IMR-90 (cell line): ENCODE measurements at regions not wholly inside any gene's neighbourhood (a gene's known extent, or its start where the extent isn't known, plus 50 kb on each side); places are given as distances from the start of the nearest gene placed in this dataset.
A peak's percentile ranks its signal among the peaks of the same experiment; 100 is the strongest.
"Not testable (repeated sequence)": the region's sequence is repeated elsewhere in the genome, so short reads cannot be mapped to it uniquely, and the experiment has no call there.

Experiments
- ATAC-seq: fragments of 200-7000 bp; cut with Tn5 transposase; 2 replicates; pipeline ENCODE4 v1.9.1; 2020; ENCODE audit warnings: low read depth, mild to moderate bottlenecking, moderate library complexity
- BruUV-seq: library from RNA; stranded (reverse); fragments of 400-500 nt; replicated peaks from 2 replicates; lab custom pipeline; 2021; lab: Mats Ljungman, UMichigan
- CTCF ChIA-PET: fragments of 300-600 bp; formaldehyde crosslinking; extraction: SDS; loops from one replicate; lab custom pipeline; 2021; ENCODE audit warnings: antibody characterized with exemption; lab: Yijun Ruan, JAX
- POLR2A ChIA-PET: fragments of 300-600 bp; sonication (Branson Sonifier 250); formaldehyde crosslinking; loops from one replicate; lab custom pipeline; 2022; ENCODE audit warnings: antibody characterized with exemption; ENCODE audit not compliant: unreplicated experiment; lab: Charles Lee
- DNase-seq: peaks from one replicate; pipeline ENCODE4 v3.0.0; 2013
- H2AFZ ChIP-seq: replicated peaks from 2 replicates; pipeline ENCODE3; 2013; ENCODE audit warnings: low read length, mild to moderate bottlenecking; ENCODE audit not compliant: poor library complexity
- H2AK5ac ChIP-seq: 2 replicates; pipeline ENCODE4 v1.6.1; 2013; ENCODE audit warnings: low read depth, low read length, inconsistent platforms
- H2AK9ac ChIP-seq: replicated peaks from 2 replicates; pipeline ENCODE3; 2013; ENCODE audit warnings: mild to moderate bottlenecking, low read depth, low read length, moderate library complexity; ENCODE audit not compliant: poor library complexity
- H2BK120ac ChIP-seq: 2 replicates; pipeline ENCODE4 v1.6.1; 2013; ENCODE audit warnings: low read depth, low read length, inconsistent platforms
- H2BK15ac ChIP-seq: 3 replicates; pipeline ENCODE4 v1.6.1; 2013; ENCODE audit warnings: low read depth, low read length, inconsistent platforms
- H2BK20ac ChIP-seq: 2 replicates; pipeline ENCODE4 v1.6.1; 2013; ENCODE audit warnings: low read depth, mild to moderate bottlenecking, inconsistent platforms, low read length, moderate library complexity
- H2BK5ac ChIP-seq: 2 replicates; pipeline ENCODE4 v1.6.1; 2013; ENCODE audit warnings: mild to moderate bottlenecking, low read depth, low read length, inconsistent platforms; ENCODE audit not compliant: poor library complexity, severe bottlenecking
- H3K14ac ChIP-seq: replicated peaks from 2 replicates; pipeline ENCODE4 v1.6.1; 2013; ENCODE audit warnings: low read depth, low read length, inconsistent platforms
- H3K18ac ChIP-seq: 2 replicates; pipeline ENCODE4 v1.6.1; 2013; ENCODE audit warnings: low read depth, low read length, control low read depth
- H3K23ac ChIP-seq: 2 replicates; pipeline ENCODE4 v1.6.1; 2013; ENCODE audit warnings: low read depth, low read length, inconsistent platforms
- H3K27ac ChIP-seq: 2 replicates; pipeline ENCODE4 v1.5.1; 2013; ENCODE audit warnings: mild to moderate bottlenecking, control low read depth, low read length; ENCODE audit not compliant: insufficient read depth
- H3K27me3 ChIP-seq: 2 replicates; pipeline ENCODE4 v1.6.1; 2013; ENCODE audit warnings: low read length; ENCODE audit not compliant: control insufficient read depth, insufficient read depth
- H3K36me3 ChIP-seq: 2 replicates; pipeline ENCODE4 v1.6.1; 2013; ENCODE audit warnings: low read length, mixed read lengths; ENCODE audit not compliant: control insufficient read depth, insufficient read depth
- H3K4ac ChIP-seq: 2 replicates; pipeline ENCODE4 v1.6.1; 2013; ENCODE audit warnings: low read depth, low read length, inconsistent platforms
- H3K4me1 ChIP-seq: 2 replicates; pipeline ENCODE4 v1.6.1; 2013; ENCODE audit warnings: low read length, mixed read lengths; ENCODE audit not compliant: control insufficient read depth, insufficient read depth
- H3K4me2 ChIP-seq: 2 replicates; pipeline ENCODE4 v1.6.1; 2013; ENCODE audit warnings: low read depth, mild to moderate bottlenecking, control low read depth, low read length, moderate library complexity
- H3K4me3 ChIP-seq: 2 replicates; pipeline ENCODE4 v1.5.1; 2013; ENCODE audit warnings: low read depth, mild to moderate bottlenecking, control low read depth, low read length, moderate library complexity; ENCODE audit not compliant: insufficient read depth
- H3K56ac ChIP-seq: 2 replicates; pipeline ENCODE4 v1.6.1; 2013; ENCODE audit warnings: low read length, inconsistent platforms; ENCODE audit not compliant: insufficient read depth; ENCODE audit errors: extremely low read depth
- H3K79me1 ChIP-seq, 2 experiments: 2 replicates each; pipeline ENCODE4 v1.6.1; 2013; ENCODE audit warnings: low read length in 2 of 2, inconsistent platforms in 1 of 2, low read depth in 1 of 2
- H3K9ac ChIP-seq: 2 replicates; pipeline ENCODE4 v1.6.1; 2013; ENCODE audit warnings: low read depth, low read length, control low read depth
- H3K9me1 ChIP-seq: 2 replicates; pipeline ENCODE4 v1.6.1; 2013; ENCODE audit warnings: low read length, inconsistent platforms; ENCODE audit not compliant: insufficient read depth
- H3K9me3 ChIP-seq: 2 replicates; pipeline ENCODE4 v1.6.1; 2013; ENCODE audit warnings: low read length; ENCODE audit not compliant: control insufficient read depth, insufficient read depth
- H4K20me1 ChIP-seq: 2 replicates; pipeline ENCODE4 v1.6.1; 2013; ENCODE audit warnings: low read length, inconsistent platforms; ENCODE audit not compliant: insufficient read depth
- H4K5ac ChIP-seq: 2 replicates; pipeline ENCODE4 v1.6.1; 2013; ENCODE audit warnings: mild to moderate bottlenecking, low read depth, low read length, control low read depth
- H4K8ac ChIP-seq, 2 experiments: 2 replicates each; pipeline ENCODE4 v1.6.1; 2013; ENCODE audit warnings: low read depth in 2 of 2, low read length in 2 of 2, control low read depth in 1 of 2, inconsistent platforms in 1 of 2
- H4K91ac ChIP-seq: 2 replicates; pipeline ENCODE4 v1.6.1; 2013; ENCODE audit warnings: low read depth, low read length, inconsistent platforms; ENCODE audit not compliant: insufficient read depth
- CTCF ChIP-seq: conservative IDR thresholded peaks from 2 replicates; pipeline ENCODE4 v1.5.1; 2012; ENCODE audit warnings: mild to moderate bottlenecking, low read depth, low read length, improper control_type of control experiment
- RAD21 ChIP-seq: IDR thresholded peaks from 2 replicates; pipeline ENCODE4 v1.6.1; 2012; ENCODE audit warnings: low read length, improper control_type of control experiment
- WGBS, 2 experiments: methylation state at CpG; one replicate each; pipeline versions ENCODE4 v1.1.5 to v1.1.7; 2013; ENCODE audit warnings: missing lambda C conversion rate in 2 of 2; ENCODE audit not compliant: insufficient read length in 1 of 2; ENCODE audit errors: extremely low coverage in 2 of 2; 5-methylcytosine and 5-hydroxymethylcytosine counted together
- dilution Hi-C: fragments of 300-500 bp; cut with HindIII; formaldehyde crosslinking; loops from one replicate; pipeline ENCODE4 v1.14.3; 2018; ENCODE audit warnings: low sequenced_read_pairs; ENCODE audit not compliant: unreplicated experiment
- in situ Hi-C: fragments of 300-500 bp; cut with MboI; formaldehyde crosslinking; loops from 3 replicates; pipeline ENCODE4 v1.14.3; 2019; ENCODE audit warnings: low sequenced_read_pairs, inconsistent platforms, mixed read lengths
- intact Hi-C: fragments of 100-400 bp; cut with micrococcal nuclease; formaldehyde crosslinking; loops from 2 replicates; pipeline ENCODE4 v1.10.0; 2022

DNA sequence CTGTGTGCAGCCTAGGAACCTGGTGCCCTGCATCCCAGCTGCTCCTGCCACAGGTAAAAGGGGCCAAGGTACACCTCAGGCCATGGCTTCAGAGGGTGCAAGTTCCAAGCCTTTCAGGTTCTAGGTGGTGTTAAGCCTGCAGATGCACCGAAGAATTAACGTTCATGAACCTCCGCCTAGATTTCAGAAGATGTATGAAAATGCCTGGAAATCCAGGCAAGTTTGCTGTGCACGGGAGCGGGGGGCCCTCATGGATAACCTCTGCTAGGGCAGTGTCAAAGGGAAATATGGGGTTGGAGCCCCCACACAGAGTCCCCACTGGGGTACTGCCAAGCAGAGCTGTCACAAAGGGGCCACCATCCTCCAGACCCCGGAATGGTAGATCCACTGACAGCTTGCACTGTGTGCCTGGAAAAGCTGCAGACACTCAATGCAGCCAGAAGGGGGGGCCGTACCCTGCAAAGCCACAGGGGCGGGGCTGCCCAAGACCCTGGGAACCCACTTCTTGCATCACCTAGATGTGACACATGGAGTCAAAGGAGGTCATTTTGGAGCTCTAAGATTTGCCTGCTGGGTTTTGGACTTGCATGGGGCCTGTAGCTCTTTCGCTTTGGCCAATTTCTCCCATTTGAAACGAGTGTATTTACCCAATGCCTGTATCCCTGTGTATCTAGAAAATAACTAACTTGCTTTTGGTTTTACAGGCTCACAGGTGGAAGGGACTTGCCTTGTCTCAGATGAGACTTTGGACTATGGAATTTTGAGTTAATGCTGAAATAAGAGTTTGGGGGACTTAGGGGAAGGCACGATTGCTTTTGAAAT lies 145.2 kb upstream of the C1QTNF3 start:
- H3K27ac ChIP-seq, H2BK20ac ChIP-seq, H2BK15ac ChIP-seq, H3K4me2 ChIP-seq, DNase-seq, H3K14ac ChIP-seq, H2AFZ ChIP-seq, H2AK5ac ChIP-seq, POLR2A ChIA-PET, H3K27me3 ChIP-seq, H3K23ac ChIP-seq, dilution Hi-C loops, H2BK120ac ChIP-seq, H3K4me1 ChIP-seq, H3K9ac ChIP-seq, H3K18ac ChIP-seq, H2AK9ac ChIP-seq, H4K8ac ChIP-seq, BruUV-seq, H3K79me1 ChIP-seq, H3K4me3 ChIP-seq, intact Hi-C loops, H2BK5ac ChIP-seq, H4K5ac ChIP-seq, in situ Hi-C loops, H4K91ac ChIP-seq, H3K9me3 ChIP-seq, H4K20me1 ChIP-seq, H3K9me1 ChIP-seq, H3K4ac ChIP-seq, H3K36me3 ChIP-seq, H3K56ac ChIP-seq, CTCF ChIA-PET, ATAC-seq: not testable (repeated sequence)
- TF ChIP-seq RAD21 (0 out of 2 replicates have a peak, but pooled peaks have one; percentile 16), CTCF (peak; percentile 24; the same call in 1 of the 2 replicates)
- 91% methylated on average over 4 of the region's 11 CpGs; no CpG with 5 or more reads in 1 of the 2 experiments for WGBS, 2 experiments

DNA sequence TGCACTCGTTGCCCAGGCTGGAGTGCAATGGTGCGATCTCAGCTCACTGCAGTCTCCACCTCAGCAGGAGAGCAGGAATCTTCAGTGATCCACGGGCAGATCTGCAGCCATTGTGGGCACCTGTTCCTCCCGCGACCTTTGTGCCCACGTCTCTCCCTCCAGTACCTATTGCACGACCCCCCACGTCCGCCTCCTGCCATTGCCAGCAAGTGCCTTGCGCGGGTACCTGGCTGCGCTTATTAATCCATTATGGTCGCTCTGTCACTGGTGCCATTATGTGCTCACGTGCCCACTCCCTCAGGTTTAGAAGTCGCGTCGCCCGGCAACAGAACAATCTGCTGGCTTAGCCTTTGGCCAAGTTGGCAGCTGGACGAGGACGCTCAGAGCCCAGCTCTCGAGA lies 146.2 kb upstream of the C1QTNF3 start:
- H2BK120ac ChIP-seq, H3K18ac ChIP-seq, H2AFZ ChIP-seq, H2BK5ac ChIP-seq, CTCF ChIA-PET, H3K4me3 ChIP-seq, intact Hi-C loops, ATAC-seq, DNase-seq, H2AK9ac ChIP-seq, H2BK15ac ChIP-seq, H3K4me2 ChIP-seq, H3K4me1 ChIP-seq, H3K27ac ChIP-seq, H3K27me3 ChIP-seq, H4K5ac ChIP-seq, H2AK5ac ChIP-seq, H3K9me3 ChIP-seq, in situ Hi-C loops, H4K20me1 ChIP-seq, H3K56ac ChIP-seq, POLR2A ChIA-PET, H3K9ac ChIP-seq, H4K91ac ChIP-seq, H3K4ac ChIP-seq, H3K14ac ChIP-seq, H3K23ac ChIP-seq, H3K9me1 ChIP-seq, dilution Hi-C loops, H3K79me1 ChIP-seq, H4K8ac ChIP-seq, H3K36me3 ChIP-seq, BruUV-seq, H2BK20ac ChIP-seq: not testable (repeated sequence)
- no CpG with 5 or more reads among the region's 21 CpGs for WGBS, 2 experiments
